ENCODE measurements at regions not wholly inside any gene's neighbourhood (a gene's known extent, or its start where the extent isn't known, plus 50 kb on each side); places are given as distances from the start of the nearest gene placed in this dataset.

DNA sequence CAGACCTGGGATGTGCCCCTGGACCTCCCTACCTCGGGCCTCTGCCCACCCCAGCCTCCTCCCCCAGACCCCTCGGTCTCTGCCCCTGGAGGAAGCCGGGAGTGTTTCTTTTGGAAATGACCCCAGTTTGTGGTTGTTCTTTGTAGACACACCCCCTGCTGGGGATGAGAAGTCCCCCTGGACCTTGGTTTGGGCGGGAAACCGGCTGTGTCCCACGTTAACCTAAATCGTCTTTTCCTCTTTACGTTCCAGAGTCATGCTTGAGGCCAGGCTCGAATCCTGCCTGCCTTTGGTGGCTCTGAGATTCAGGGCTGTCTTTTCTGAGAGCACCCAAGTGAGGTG, 116.6 kb downstream of the METRNL start:
- peaks cover 17% of the 10 kb centered on the region for H3K4me1 ChIP-seq
- DNase-seq = peak; percentile 37
- no peaks in the 10 kb centered on the region for H3K36me3 ChIP-seq (ENCODE audit: low read depth, missing control alignments)
- WGBS, 2 donors = 49 to 66% methylated on average over 8 to 9 of the region's 9 CpGs
- intact Hi-C loops (cut with DNase I; ENCODE audit: low total_unique reads) = no loop called here
- TF ChIP-seq, protein P1, sequence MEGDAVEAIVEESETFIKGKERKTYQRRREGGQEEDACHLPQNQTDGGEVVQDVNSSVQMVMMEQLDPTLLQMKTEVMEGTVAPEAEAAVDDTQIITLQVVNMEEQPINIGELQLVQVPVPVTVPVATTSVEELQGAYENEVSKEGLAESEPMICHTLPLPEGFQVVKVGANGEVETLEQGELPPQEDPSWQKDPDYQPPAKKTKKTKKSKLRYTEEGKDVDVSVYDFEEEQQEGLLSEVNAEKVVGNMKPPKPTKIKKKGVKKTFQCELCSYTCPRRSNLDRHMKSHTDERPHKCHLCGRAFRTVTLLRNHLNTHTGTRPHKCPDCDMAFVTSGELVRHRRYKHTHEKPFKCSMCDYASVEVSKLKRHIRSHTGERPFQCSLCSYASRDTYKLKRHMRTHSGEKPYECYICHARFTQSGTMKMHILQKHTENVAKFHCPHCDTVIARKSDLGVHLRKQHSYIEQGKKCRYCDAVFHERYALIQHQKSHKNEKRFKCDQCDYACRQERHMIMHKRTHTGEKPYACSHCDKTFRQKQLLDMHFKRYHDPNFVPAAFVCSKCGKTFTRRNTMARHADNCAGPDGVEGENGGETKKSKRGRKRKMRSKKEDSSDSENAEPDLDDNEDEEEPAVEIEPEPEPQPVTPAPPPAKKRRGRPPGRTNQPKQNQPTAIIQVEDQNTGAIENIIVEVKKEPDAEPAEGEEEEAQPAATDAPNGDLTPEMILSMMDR (IDR thresholded peaks at IDR 0.05) = no peak
- no peak for TF ChIP-seq POLR2A (IDR thresholded peaks at IDR 0.05)
- H3K27me3 ChIP-seq = no peaks in the 10 kb centered on the region
- H3K4me3 ChIP-seq = no peak overlapping the region
- no peaks in the 10 kb centered on the region for H3K9me3 ChIP-seq
- H3K27ac ChIP-seq = no peak overlapping the region

DNA sequence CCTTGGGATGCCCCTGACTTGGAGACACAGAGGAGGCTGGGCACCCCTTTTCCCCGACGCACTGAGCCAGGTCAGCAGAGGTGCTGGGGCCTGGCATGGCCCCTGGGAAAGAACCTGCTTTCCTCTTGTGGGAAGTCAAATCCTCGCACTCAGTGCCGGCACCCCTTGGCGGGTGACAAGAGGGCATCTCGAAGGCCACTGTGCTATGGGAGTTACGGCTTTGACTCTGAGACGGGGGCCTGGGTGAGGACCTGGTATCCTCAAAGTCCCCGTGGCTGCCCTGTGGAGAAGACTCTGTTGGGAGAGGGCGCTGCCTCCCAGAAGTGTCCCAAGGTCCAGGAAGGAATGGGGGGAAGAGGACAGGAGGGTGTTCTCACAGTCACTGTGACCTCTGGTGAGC, 117.0 kb downstream of the METRNL start:
- no peak overlapping the region for H3K4me3 ChIP-seq
- H3K27me3 ChIP-seq = no peaks in the 10 kb centered on the region
- TF ChIP-seq, protein P1 (IDR thresholded peaks at IDR 0.05) = no peak
- no peak for TF ChIP-seq POLR2A (IDR thresholded peaks at IDR 0.05)
- peak; percentile 12 for DNase-seq
- no peak overlapping the region for H3K27ac ChIP-seq
- intact Hi-C loops (cut with DNase I; ENCODE audit: low total_unique reads) = no loop called here
- peaks cover 17% of the 10 kb centered on the region for H3K4me1 ChIP-seq
- no peaks in the 10 kb centered on the region for H3K36me3 ChIP-seq (ENCODE audit: low read depth, missing control alignments)
- 95 to 100% methylated on average over 2 to 10 of the region's 10 CpGs for WGBS, 2 donors
- H3K9me3 ChIP-seq = no peaks in the 10 kb centered on the region

DNA sequence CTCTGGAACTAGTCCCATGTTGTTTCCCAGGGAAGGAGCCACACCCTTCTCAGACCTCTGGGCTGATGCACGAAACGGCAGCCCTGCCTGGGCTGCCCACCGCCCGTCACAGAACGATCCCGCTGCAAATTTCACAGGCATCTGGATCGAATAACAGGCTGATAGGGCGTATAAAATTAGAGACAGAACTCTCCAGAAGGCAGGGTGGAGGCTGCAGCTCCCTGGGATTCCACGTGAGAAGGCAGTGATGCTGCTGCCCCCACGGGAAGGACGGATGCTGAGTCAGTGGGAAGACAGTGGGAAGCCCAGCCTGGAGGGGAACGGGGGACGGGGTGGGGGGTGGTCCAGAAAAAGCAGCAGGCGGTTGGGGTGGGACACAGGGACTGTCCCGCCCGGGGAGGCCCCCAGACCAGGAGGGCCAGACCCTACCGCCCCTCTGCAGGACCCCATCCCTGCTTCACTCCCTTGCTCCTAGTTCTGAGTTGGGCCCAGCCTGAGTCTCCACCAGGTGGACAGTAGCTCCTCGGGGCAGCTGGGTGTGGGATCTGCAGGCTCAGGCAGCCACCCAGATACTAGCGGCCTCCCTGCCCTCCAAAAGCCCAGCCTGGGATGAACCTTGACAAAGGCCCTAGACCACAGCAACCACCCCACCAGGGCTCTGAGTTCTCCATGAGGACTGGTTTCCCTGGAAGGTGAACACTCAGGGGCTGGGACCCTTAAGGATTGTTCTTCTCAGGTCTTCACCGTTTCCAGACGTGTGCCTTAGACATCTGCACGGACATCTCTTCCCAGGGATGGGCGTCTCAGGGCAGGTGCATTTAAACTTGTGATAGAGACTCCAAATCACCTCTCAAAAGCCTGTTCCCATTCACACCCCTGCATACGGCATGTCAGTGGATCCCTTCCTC, 117.8 kb downstream of the METRNL start:
- Histone ChIP-seq H3K36me3 (ENCODE audit: low read depth, missing control alignments) (no peaks in the 10 kb centered on the region), H3K27me3 (no peaks in the 10 kb centered on the region), H3K4me1 (peaks cover 17% of the 10 kb centered on the region), H3K9me3 (no peaks in the 10 kb centered on the region), H3K4me3 (no peak overlapping the region), H3K27ac (no peak overlapping the region)
- TF ChIP-seq POLR2A (IDR thresholded peaks at IDR 0.05) = no peak
- TF ChIP-seq, protein P1 (IDR thresholded peaks at IDR 0.05) = no peak
- DNase-seq = peak; percentile 27
- WGBS, 2 donors = 83 to 85% methylated on average over 18 to 24 of the region's 24 CpGs
- intact Hi-C loops (cut with DNase I; ENCODE audit: low total_unique reads) = no loop called here

DNA sequence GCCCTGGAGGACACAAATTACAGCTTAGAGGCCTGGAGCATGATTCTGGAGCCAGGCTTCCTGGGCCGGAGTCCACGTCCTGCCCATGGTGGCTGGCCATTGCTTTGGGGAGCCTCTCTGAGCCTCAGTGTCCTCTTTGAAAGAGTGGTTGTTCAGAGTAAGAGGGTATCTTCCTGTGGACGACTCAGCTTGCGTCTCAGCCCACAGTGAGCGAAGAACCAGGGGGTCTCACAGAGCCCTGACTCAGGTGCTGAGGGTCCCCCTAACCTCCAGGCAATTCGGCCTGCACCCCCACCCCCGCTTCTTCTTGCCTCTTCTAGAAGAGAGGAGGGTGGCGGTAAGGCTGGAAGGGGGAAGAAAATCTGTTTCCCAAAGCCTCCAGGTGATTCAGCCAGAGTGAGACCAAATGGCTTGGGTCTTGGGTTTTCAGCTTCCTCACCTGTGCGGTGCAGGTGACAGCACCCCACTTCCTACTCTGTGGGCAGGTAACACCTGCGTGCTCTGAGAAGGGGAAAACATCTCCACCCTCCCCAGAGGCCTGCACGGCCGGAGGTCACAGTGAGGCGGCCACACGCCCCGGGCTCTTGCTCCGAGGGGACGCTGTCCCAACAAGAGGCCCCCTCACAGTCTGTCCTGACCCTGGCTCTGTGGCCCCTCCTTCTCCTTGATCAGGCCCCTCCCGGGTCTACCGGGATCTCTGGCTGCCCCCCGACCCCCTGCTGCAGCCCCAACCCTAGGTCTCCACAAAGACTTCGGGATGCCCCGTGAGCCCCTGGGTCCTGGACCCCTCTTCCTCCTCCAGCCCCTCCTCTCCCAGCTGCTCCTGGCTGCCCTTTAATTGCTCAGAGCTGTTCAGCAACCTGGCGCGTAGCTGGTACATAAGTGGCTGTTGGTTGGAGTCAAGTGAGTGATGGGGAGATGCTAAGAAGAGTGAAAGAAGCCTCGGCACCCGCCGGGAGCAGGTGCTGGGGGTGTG, 119.2 kb downstream of the METRNL start:
- Histone ChIP-seq H3K27me3 (no peaks in the 10 kb centered on the region), H3K36me3 (ENCODE audit: low read depth, missing control alignments) (no peaks in the 10 kb centered on the region), H3K27ac (peak overlapping the region; percentile 25 to 32), H3K4me3 (no peak overlapping the region), H3K9me3 (no peaks in the 10 kb centered on the region), H3K4me1 (peaks cover 18% of the 10 kb centered on the region)
- TF ChIP-seq, protein P1 (IDR thresholded peaks at IDR 0.05) = no peak
- no peak for TF ChIP-seq POLR2A (IDR thresholded peaks at IDR 0.05)
- intact Hi-C loops (cut with DNase I; ENCODE audit: low total_unique reads) = no loop called here
- peak; percentile 13 for DNase-seq
- 86 to 94% methylated on average over 15 to 27 of the region's 27 CpGs for WGBS, 2 donors
